Thymus (tissue), 11 donors: ENCODE measurements at regions not wholly inside any gene's neighbourhood (a gene's known extent, or its start where the extent isn't known, plus 50 kb on each side); places are given as distances from the start of the nearest gene placed in this dataset.
"Not testable (repeated sequence)": the region's sequence is repeated elsewhere in the genome, so short reads cannot be mapped to it uniquely, and the experiment has no call there.

ENCODE experiments used
- DNase-seq, 9 donors: peaks; one replicate each; pipeline ENCODE4 v3.0.0-alpha.2; 2013; ENCODE audit warnings: low spot score in 9 of 9, low read depth in 6 of 9, missing footprints in 1 of 9
- H3K27ac ChIP-seq, 2 donors: one replicate each; pipeline ENCODE4 v1.5.1; 2013; ENCODE audit warnings: control low read depth in 1 of 2, low read depth in 1 of 2, low read length in 1 of 2, mild to moderate bottlenecking in 1 of 2, moderate library complexity in 1 of 2
- H3K27me3 ChIP-seq, 2 donors: one replicate each; pipeline ENCODE4 v1.5.1; 2013; ENCODE audit warnings: low read length in 1 of 2; ENCODE audit not compliant: control insufficient read depth in 2 of 2, insufficient read depth in 1 of 2
- H3K36me3 ChIP-seq, 2 donors: one replicate each; pipeline ENCODE4 v1.5.1; 2013; ENCODE audit warnings: low read length in 1 of 2, mild to moderate bottlenecking in 1 of 2, moderate library complexity in 1 of 2; ENCODE audit not compliant: control insufficient read depth in 2 of 2, insufficient read depth in 2 of 2
- H3K4me1 ChIP-seq, 2 donors: one replicate each; pipeline ENCODE4 v1.5.1; 2013; ENCODE audit warnings: low read length in 2 of 2; ENCODE audit not compliant: control insufficient read depth in 2 of 2, insufficient read depth in 2 of 2
- H3K4me3 ChIP-seq, 2 donors: one replicate each; pipeline ENCODE4 v1.5.1; 2013; ENCODE audit warnings: low read length in 2 of 2, control low read depth in 1 of 2, mild to moderate bottlenecking in 1 of 2
- H3K9me3 ChIP-seq, 2 donors: one replicate each; pipeline ENCODE4 v1.5.1; 2013; ENCODE audit warnings: low read length in 1 of 2, mild to moderate bottlenecking in 1 of 2; ENCODE audit not compliant: control insufficient read depth in 2 of 2, insufficient read depth in 1 of 2
- WGBS: extraction: QIAGEN DNeasy Blood & Tissue Kit; methylation state at CpG from one replicate; pipeline ENCODE4 v1.1.7; 2013; 5-methylcytosine and 5-hydroxymethylcytosine counted together
- donor health status: healthy.

DNA sequence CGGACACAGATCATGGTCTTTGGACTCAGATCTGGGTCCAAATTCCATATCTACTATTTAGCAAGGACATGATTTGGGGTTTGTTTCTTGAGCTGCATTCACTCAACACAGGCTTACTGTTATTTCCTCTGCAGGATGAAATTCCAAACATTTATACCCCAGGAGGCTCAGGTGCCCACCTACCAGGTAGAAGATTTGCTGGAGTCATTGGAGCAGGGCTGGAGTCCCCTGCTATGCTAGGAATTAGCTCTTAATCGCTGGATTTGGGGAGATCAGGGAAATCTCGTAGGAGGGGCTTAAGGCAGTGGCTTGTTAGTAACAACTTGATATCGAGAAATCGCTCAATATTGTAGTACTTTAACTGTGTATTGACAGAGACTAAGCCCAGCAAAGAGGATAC is 193.0 kb downstream of the IL20RB start:
- H3K27me3 ChIP-seq, result no peaks in the 10 kb centered on the region
- H3K36me3 ChIP-seq, result no peaks in the 10 kb centered on the region
- no peak overlapping the region for H3K27ac ChIP-seq
- H3K4me1 ChIP-seq, result no peaks in the 10 kb centered on the region
- WGBS, result 87% methylated on average over 5 of the region's 5 CpGs
- DNase-seq, result no peak
- no peak overlapping the region for H3K4me3 ChIP-seq
- no peaks in the 10 kb centered on the region for H3K9me3 ChIP-seq

GRCh38 chr3:137153046-137153445 is 195.3 kb downstream of the IL20RB start:
- not testable (repeated sequence) for H3K9me3 ChIP-seq, H3K27ac ChIP-seq, H3K4me1 ChIP-seq, H3K36me3 ChIP-seq, DNase-seq, H3K27me3 ChIP-seq, H3K4me3 ChIP-seq
- 93% methylated on average over 5 of the region's 5 CpGs for WGBS

DNA sequence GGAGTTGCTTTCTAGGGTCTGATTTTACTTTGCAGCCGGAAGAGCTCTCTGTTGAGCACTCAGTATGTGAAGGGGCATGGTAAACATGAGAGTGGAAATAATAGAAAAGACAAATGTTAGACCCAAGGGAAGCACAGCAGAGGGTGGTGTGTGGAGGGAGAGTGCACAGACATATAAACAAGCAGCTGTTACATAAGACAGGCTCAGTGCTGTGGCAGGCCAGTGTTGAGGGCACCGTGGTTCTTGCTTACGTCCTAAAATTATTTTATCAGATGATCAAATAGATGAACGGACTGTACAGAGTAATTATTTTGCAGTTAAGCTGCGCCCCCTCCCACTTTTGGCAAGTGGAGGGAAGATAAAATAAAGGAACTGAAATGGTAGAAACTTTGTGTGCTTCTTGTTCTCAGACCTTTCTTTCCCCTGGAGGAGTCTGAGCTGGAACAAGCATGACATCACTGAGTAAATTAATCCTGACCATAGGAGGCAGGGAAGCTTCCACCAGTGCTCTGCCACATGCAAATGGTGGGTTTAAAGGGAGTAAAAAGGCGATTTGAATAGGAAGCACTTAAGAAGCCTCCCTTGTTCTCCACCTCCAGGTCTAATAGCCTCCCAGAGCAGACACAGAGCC is 205.6 kb downstream of the IL20RB start:
- WGBS, result 65% methylated on average over 6 of the region's 6 CpGs
- Histone ChIP-seq H3K27ac (no peak overlapping the region), H3K4me1 (no peaks in the 10 kb centered on the region), H3K4me3 (no peak overlapping the region), H3K9me3 (no peaks in the 10 kb centered on the region), H3K36me3 (no peaks in the 10 kb centered on the region), H3K27me3 (no peaks in the 10 kb centered on the region)
- no peak for DNase-seq

DNA sequence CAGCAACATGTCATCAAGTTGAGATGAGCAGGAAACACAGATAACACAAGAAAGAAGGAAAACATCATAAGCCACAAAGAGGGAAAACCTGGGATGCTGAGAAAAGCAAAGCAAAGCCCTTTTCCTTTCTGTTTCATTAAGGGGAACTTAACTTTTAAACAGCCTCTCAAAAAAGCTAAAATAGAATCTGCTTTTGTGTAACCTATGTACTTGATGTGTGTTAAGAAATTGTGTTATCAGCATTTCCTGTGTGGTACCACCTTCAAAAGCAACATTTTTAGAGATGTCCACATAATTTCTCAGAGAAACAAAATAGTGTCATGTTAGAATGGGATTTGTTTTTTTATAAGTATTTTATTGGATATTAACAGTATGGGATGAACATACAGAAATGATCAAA is 206.2 kb downstream of the IL20RB start:
- no peak for DNase-seq
- Histone ChIP-seq H3K9me3 (no peaks in the 10 kb centered on the region), H3K27me3 (no peaks in the 10 kb centered on the region), H3K4me3 (no peak overlapping the region), H3K4me1 (no peaks in the 10 kb centered on the region), H3K36me3 (no peaks in the 10 kb centered on the region), H3K27ac (no peak overlapping the region)

DNA sequence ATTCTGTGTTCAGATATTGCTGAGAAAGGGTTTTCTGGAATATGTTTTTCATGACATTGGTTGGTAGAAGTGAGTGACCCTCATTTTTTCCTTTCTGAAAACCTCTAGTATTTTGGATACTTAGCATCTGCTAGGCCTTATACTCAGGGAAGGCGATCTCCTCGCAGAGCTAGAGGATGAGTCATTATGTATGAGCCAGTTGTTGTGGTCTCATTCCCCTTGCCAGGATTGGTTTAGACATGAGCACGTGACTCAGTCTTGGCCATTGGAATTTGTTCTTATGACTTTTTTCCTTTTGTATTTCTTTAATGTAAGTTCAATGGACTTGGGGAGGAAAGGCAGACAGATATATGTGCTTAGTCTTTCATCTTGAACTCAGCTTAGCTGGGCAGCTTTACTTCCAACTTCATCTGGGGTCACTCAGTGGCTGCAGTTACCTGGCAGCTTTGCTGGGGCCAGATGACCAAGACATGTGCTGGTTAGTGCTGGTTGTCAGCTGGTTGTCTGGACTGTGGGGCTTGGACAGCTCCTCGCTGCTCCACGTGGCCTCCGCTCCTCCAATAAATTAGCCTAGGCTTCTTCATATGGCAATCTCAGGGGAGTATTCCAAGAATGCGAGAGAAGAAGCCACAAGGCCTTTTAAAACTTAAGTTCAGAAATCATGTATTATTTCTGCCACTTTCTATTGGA is 207.5 kb downstream of the IL20RB start:
- Histone ChIP-seq H3K4me1 (no peaks in the 10 kb centered on the region), H3K4me3 (no peak overlapping the region), H3K27ac (no peak overlapping the region), H3K36me3 (no peaks in the 10 kb centered on the region), H3K27me3 (no peaks in the 10 kb centered on the region), H3K9me3 (no peaks in the 10 kb centered on the region)
- DNase-seq, result no peak
- WGBS, result 95% methylated on average over 7 of the region's 7 CpGs

DNA sequence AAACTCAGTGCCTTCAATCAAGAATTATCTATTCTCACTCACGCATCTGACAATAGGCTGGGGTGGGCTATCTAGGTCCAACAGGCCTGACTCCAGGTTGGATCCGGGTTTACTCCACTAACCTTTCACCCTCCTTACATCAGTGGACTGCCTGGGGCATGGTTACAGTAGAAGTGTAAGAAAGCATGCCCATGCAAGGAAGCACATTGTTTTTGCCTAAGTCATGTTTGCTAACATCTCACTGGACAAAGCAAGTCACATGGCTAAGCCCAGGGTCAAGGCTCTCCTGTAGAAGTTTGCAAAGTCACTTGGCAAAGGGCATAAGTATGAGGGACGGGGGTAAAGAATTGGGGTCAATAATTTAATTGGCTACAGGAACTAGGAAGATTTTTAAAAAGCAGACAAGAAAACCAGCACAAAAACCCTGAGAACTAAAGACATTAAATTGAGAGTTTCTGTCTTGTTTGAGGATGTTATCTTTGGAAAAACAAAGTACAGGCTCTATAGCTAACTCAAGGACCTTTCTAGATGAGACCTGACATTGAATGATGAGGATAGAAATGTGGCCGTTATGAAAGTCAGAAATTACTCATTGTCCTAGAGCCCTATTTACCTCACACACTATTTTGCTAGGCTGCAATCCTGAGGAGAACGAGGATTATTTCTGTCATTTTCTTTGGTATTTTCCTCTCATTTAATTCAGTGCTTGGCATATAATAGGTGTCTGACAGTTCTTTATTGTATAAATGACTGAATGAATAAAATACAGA is 214.2 kb downstream of the IL20RB start:
- Histone ChIP-seq H3K27ac (no peak overlapping the region), H3K4me1 (no peaks in the 10 kb centered on the region), H3K4me3 (no peak overlapping the region), H3K27me3 (no peaks in the 10 kb centered on the region), H3K9me3 (no peaks in the 10 kb centered on the region), H3K36me3 (no peaks in the 10 kb centered on the region)
- WGBS, result 90% methylated on average over 5 of the region's 5 CpGs
- no peak for DNase-seq

GRCh38 chr3:137172728-137173127 is 214.9 kb downstream of the IL20RB start:
- WGBS, result 91% methylated on average over 1 of the region's 1 CpG
- Histone ChIP-seq H3K9me3 (no peaks in the 10 kb centered on the region), H3K4me3 (no peak overlapping the region), H3K4me1 (no peaks in the 10 kb centered on the region), H3K27ac (no peak overlapping the region), H3K36me3 (no peaks in the 10 kb centered on the region), H3K27me3 (no peaks in the 10 kb centered on the region)
- DNase-seq, result no peak

DNA sequence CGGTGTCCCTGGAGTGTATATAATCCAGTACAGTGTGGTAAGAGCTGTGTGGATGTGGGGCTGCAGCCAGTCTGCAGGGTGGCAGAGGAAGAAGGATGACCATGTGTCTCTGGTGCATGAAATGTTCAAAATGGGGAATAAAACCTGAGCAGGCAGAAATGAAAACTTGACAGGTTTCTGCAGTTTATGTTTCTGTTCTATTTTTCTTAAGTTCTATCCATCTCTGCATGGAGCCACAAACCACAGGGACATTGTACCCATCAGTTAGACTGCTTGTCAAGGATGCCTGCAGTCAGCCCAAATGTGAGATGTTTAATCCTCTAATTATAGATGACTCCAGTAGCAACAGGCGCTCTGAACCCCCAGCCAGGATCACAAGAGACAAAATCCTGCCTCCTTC is 216.7 kb downstream of the IL20RB start:
- no peaks in the 10 kb centered on the region for H3K36me3 ChIP-seq
- DNase-seq, result no peak
- 91% methylated on average over 2 of the region's 2 CpGs for WGBS
- H3K4me1 ChIP-seq, result no peaks in the 10 kb centered on the region
- no peaks in the 10 kb centered on the region for H3K27me3 ChIP-seq
- no peak overlapping the region for H3K4me3 ChIP-seq
- no peak overlapping the region for H3K27ac ChIP-seq
- H3K9me3 ChIP-seq, result no peaks in the 10 kb centered on the region

DNA sequence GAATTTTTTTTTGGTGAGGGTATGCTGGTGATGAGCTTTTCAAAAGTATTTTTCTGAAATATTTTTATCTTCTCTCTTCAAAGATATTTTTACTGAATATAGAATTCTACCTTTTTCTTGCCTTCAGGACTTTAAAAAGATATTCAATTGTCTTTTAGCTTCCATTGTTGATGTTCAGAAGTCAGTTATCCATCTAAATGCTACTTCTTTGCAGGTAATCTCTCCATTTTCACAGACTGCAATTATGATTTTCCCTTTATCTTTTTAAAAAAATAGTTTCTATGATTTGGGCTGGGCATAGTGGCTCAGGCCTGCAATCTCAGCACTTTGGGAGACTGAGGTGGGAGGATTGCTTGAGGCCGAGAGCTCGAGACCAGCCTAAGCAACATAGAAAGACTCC is 222.4 kb downstream of the IL20RB start:
- 99% methylated on average over 2 of the region's 2 CpGs for WGBS
- no peaks in the 10 kb centered on the region for H3K36me3 ChIP-seq
- no peaks in the 10 kb centered on the region for H3K27me3 ChIP-seq
- no peak overlapping the region for H3K27ac ChIP-seq
- peaks cover 0 to 3% of the 10 kb centered on the region in 2 donors for H3K9me3 ChIP-seq
- no peak overlapping the region for H3K4me3 ChIP-seq
- no peaks in the 10 kb centered on the region for H3K4me1 ChIP-seq
- DNase-seq, result no peak
